ENCODE measurements at regions not wholly inside any gene's neighbourhood (a gene's known extent, or its start where the extent isn't known, plus 50 kb on each side); places are given as distances from the start of the nearest gene placed in this dataset.

DNA sequence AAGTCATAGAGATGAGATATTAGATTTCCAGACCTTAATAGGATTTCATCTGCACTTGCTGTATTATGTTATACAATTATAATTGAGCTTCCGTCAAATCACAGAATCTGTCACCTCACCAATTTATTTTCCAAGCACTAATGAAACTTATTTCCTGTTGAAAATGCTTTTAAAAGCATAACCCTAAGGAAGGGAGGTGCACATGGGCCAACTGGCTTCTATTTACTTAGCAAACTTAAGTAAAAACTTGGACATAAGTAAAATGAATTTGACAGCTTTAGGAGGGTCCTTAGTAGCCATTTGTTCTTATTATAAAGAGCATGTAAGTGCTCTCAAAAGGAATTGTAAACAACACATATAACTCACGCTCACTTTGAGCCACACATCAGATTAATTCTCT, 462.2 kb upstream of the TMPO start:
- no peak for DNase-seq (ENCODE audit: low read depth in 2 of 3, low spot score in 1 of 3)

DNA sequence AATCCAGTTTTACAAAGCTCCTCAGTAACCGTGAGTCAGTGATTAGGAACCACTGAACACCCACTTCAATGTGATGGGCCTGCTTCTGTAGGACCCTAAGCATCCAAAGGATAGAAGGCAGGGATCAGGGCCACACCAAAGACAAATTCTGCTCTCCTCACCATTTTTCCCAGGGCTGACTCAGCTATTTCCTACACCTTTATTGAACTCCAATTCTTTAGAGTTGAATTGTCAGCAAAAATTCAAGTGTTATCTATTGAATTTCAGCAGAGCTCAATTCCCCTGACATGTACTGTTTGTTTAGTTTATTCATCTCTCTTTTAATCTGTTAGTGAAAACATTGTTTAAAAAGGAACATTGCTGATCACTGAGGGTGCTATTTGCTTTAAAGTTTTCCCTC, 457.7 kb upstream of the TMPO start:
- no peak for DNase-seq (ENCODE audit: low read depth in 2 of 3, low spot score in 1 of 3)

DNA sequence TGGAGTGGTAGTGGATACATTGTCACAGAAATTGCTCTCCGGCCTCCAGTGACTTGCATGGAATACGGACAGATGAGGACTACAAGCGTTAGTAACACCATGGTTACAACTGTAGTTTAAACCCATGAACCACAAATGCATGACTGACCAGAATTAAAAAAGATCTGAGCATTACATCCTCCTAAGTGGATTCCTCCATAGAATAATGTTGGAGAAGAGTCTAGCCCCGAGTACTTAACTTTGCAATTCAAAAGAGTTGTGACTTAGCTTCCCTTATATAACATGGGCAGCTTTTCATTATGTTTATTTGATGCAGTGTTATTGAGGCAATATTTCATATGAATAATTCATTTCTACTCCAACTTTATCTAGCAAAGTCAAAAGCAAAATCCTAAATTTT, 457.2 kb upstream of the TMPO start:
- no peak for DNase-seq (ENCODE audit: low read depth in 2 of 3, low spot score in 1 of 3)

DNA sequence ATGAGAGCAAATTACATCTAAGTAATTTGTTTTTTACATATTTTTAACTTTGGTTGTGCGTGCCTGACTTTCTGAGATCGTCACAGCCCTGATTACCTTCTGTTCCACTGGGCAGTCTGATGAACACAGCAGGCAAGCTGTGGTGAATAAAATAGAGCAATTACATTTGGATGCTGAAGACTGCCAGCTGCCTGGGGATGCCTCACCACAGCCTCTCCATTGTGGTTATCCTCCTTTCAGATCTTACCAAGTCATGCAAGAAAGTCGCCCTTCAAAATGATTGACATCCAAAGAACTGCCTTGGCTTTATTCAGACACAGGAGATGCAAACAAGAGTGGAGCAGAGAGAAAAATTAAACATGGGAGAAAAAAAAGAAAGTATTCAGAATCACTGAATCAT, 456.6 kb upstream of the TMPO start:
- no peak for DNase-seq (ENCODE audit: low read depth in 2 of 3, low spot score in 1 of 3)

DNA sequence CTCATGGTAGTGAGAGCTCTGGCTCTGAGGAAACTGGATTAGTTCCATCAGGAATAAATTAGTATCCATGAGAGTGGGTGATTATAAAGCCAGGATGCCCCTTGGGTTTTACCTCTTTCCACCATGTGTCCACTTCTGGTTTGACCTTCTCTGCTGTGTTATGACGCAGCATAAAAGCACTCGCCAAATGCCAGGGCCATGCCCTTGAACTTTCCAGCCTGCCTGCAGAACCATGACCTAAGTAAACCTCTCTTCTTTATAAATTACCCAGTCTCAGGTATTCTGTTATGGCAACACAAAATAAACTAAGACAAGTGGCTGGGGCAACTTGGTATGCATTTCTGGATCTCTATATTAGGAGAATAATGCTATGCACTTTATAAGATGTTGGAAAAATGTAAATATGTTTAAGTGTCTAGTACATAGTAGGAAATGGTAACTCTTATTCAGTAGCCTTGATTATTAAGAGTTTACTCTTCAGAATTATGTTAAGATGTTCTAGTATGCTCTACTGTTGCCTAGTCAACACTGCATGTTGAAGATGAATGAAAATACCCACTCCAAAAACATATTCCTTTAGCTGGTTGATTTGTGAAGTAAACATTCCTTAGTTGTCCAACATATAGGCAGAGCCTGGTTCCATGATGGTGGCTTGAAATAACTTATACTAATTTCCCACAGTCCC, 455.6 kb upstream of the TMPO start:
- DNase-seq (ENCODE audit: low read depth in 2 of 3, low spot score in 1 of 3) = no peak

DNA sequence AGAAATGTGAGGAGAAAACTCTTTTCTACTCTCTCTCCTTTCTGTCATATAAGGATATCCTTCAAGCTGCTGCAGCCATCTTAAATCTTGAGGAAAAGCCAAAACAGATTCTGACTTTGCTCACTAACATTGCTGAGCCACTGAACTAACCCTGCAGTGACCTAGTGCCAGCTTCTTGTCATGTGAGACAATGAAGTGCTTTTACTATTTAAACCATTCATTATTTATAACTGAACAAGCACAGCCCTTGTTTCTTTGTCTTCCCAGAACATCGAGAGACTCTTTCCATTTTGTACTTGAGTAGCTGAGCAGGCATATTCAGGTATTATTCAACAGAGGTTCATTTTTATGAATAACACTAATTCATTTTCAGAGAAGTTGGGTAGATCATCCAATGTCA, 455.0 kb upstream of the TMPO start:
- no peak for DNase-seq (ENCODE audit: low read depth in 2 of 3, low spot score in 1 of 3)

DNA sequence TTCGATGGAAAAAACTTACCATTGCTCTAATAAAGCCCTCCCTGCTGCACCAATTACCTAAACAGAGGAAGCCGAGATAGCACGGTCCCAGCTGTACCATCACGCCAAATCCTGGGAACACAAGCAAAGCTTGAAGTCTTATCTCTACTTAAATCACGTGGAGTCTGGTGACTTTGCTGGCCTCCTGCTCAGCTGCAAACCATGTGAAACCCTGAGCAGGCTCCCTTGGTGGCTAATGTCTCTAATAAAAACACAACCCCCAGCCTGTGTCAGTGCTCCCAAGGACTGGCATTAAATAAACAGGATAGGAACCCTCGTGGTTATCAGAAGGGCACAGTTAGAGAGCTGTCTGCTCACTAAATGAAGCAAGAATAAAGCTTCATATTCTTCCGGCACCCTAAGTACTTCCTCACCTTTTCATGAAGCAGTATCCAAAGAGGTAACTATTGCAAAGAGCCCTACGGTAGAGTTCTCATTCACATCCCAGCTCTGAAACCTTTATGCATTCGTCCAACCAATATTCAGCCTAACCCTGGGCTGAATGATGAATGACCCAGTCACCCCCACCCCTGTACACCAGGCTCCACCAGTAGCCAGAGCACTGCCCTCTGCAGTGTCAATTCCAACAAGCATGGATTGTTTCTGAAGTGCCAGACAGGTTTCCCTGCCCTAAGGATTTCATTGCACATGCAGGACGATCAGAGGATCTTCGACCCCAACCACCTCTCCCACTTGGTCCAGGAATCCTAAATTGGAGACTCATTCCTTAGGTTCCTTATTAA, 452.7 kb upstream of the TMPO start:
- no peak for DNase-seq (ENCODE audit: low read depth in 2 of 3, low spot score in 1 of 3)

DNA sequence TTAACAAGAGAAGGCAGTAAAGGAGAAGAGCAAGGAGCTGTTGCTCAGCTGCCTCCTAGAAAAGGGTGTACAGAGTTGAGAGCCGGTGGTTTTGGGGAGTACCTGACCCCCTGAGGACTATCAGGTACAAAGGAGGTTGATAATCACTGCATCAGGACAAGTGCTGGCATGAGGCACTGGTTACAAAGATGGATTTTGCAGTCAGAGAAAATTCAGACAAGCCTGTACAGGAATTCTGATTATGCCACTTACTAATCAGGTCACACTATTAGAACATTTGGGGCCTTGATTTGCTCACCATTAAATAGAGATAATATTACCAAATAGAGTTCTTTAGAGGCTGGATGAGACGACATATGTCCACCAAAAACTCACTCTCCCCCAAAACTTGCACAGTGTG, 450.9 kb upstream of the TMPO start:
- DNase-seq (ENCODE audit: low read depth in 2 of 3, low spot score in 1 of 3) = no peak

DNA sequence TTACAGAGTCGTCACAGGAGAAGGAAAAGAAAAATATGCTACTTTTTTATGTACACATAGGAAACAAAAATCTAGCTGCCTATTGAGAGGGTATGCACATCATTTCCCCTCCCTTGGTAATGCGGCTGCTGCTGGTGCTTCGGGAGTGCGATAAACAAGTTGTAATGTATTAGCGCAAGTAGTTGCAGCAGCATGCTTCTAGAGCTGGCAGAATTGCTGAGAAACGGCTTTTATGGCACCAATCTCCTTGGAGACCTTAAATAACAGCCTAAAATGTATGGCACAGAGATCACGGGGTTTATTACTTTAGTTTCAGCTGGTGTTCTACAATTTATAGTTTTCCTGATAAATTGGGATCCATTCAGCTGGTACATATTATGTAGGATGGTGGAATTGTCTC, 447.6 kb upstream of the TMPO start:
- DNase-seq (ENCODE audit: low read depth in 2 of 3, low spot score in 1 of 3) = no peak

DNA sequence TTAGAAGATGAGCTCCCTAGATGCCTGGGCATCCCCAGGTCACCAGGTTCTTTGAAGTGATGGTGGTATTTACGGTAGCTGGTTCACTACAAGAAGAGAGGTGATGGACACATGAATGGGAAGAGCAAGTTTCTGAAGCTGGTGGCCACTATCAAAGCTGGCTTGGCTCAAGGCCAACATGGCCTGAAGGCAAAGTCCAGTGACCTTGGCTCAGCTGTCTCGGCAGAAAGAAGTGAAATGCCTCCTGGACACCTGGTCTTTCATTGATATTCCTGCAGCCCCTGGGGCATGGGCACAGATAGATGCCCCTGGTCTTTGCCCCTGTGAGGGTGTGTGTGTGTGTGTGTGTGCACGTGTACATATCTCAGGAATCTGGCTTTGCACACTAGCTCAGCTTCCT, 441.8 kb upstream of the TMPO start:
- DNase-seq (ENCODE audit: low read depth in 2 of 3, low spot score in 1 of 3) = no peak

DNA sequence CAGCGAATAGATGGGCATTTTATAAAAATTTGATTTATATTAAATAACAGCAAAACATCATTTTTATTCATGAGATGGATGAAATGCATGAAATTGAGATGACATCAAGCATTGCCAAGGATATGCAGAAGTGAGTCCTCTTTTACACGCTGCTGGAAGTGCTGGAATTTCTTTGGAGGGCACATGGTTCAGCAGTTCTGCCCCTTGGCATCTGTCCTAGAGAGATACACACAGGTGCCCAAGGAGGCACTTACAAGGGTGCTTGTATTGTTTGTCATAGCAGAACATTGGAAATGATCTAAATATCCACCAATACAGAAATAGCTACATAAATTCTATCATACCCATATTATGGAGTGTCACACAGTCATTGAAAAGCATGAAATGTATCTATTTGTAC, 441.1 kb upstream of the TMPO start:
- DNase-seq (ENCODE audit: low read depth in 2 of 3, low spot score in 1 of 3) = no peak

DNA sequence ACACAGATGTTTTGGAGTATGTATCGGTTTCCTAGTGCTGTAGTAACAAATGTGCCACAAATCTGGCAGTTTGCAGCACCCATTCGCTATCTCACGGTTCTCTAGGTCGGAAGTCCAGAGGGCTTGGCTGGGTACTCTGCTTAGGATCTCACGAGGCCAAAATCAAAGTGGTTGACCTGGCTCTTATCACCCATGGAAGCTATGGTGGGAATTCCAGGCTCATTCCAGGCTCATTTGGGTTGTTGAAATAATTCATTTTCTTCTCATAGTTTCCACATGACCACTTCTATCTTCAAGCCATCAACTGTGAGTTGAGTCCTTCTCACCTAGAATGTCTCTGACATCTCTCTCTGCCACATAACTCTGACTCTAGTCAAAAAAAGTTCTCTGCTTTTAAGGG, 431.0 kb upstream of the TMPO start:
- no peak for DNase-seq (ENCODE audit: low read depth in 2 of 3, low spot score in 1 of 3)

DNA sequence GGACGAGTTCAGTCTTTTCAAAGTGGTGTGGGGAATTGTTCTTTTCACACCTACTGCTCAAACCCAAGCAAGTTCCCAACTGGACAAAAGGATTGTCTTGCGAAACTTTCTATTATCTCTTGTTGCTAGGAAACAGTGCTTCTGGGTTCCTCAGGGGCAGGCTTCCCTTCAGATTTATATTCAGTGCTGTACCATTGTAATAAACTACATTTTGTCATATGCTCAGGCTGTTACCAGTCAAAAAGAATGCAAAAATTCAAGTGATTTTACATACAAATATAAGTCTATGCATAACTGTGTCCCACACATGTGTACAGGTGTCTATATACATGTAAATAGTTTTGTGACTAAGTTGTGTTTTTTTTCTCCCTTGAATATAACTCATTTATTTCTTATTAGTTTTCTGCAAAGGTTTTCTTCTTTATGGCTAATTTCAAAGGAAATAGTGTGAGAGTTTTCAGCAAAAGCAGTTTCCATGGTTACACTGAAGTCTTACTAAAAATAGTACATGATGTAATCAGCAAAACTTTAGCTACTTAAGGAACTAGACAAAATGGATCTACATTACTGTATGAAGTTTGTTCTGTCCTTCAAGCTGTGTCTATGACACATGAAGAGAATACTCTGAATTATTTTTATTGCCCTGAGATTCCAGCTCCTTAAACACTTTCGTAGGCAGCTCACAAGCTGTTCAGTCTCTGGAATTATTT, 430.2 kb upstream of the TMPO start:
- no peak for DNase-seq (ENCODE audit: low read depth in 2 of 3, low spot score in 1 of 3)

DNA sequence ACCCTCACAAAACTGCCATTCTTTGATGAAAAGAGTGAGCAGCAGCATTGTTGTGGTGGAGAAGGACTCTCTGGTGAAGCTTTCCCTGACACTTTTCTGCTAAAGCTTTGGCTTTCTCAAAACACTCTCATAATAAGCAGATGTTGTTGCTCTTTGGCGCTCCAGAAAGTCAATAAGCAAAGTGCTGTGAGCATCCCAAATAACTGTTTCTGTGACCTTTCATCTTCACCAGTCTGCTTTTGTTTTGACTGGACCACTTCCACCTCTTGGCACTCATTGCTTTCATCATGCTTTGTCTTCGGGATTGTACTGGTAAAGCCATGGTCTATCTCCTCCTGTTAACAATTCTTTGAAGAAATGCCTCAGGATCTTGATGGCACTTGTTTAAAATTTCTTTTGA, 424.7 kb upstream of the TMPO start:
- no peak for DNase-seq (ENCODE audit: low read depth in 2 of 3, low spot score in 1 of 3)

DNA sequence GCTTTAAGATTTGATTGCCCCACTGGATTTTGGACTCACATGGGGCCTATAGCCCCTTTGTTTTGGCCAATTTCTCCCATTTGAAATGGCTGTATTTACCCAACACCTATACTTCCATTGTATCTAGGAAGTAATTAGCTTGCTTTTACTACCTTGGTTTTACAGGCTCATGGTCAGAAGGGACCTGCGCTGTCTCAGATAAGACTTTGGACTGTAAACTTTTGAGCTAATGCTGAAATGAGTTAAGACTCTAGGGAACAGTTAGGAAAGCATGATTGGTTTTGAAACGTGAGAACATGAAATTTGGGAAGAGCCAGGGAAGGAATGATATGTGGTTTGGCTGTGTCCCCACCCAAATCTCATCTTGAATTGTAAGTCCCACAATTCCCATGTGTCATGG, 419.0 kb upstream of the TMPO start:
- no peak for DNase-seq (ENCODE audit: low read depth in 2 of 3, low spot score in 1 of 3)

DNA sequence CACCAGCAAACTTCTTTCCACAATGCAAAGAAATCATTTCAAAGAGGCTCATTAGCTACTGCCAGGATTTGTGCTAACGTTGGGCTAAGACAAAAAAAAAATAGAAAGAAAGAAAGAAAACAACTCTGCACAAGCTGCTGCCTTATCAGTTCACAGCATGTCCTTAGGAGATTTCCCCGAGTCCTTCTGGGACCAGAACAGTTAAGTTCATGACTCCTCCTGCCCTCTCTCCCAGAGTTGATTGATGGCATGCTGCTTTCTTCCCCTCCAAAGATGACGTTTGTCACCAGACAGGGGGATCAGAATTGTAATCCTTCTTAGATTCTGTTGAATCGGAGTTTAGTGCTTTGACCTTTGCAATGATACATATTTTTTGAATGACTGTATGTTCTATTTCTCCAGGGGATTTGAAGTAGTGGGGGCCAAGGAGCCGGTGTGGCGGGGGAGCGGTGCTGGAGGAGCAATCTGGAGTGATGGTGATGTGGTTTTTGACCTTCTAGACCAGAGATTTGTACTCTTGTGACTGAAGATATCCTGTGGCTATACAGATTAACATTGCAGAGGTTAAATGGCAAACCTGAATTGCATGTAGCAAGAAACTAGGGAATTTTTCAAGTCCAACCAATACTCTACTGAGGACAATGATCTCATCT, 409.2 kb upstream of the TMPO start:
- DNase-seq (ENCODE audit: low read depth in 2 of 3, low spot score in 1 of 3) = no peak

DNA sequence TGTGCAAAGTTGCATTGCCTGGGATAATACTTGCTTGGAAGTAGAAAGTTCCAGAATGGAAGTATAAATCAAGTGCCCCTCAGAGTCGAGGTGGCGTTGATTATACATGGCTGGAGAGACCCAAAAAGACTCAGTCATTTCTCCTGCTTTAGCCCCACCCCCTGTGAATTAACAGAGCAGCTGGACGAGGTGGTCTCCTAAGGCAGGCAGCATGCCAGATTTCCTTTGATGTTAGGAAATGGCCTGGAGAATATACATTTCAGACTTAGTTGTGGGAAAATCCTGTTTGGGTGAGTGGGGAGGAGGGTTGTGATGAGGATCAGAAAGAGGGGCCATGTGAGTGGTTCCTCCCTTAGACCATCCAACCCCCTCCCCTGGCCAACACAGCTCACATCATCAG, 406.1 kb upstream of the TMPO start:
- DNase-seq (ENCODE audit: low read depth in 2 of 3, low spot score in 1 of 3) = no peak

DNA sequence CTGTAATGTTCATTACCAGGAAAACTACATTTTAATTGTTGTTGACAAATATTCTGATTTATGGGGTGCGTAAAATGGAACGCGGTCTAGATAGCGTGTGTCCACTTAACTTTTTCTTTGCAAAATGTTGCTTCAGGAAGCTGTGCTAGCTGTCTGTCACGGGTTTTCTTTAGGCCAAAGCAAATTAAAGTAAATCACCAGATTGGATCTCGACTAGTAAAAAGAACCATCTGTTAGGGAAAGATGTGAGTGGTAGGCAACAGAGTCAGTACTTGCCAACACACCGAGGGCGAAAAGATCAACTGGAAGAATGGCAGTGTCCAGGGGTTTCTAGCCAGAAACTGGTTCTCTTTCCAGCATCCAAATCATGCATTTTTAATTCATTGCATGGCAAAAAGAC, 404.9 kb upstream of the TMPO start:
- no peak for DNase-seq (ENCODE audit: low read depth in 2 of 3, low spot score in 1 of 3)

DNA sequence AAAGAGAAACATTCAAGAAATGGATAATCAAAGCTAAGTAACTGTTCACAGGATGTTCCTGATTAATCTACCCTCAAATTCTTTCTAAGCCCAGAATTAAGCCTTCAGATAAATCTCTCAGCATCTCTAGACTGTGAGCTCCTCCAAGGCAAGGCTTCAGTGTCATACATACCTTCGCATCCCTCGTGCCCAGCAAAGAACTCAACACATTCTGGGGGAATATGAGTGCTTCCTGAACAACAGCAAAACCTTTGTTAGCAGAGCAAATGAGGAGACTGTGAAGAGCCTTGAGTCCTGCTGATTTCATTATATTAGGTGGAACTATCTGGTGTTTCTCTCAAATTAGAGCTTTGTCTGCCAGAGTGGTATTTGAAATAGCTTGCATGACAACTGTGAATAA, 401.8 kb upstream of the TMPO start:
- DNase-seq (ENCODE audit: low read depth in 2 of 3, low spot score in 1 of 3) = no peak

DNA sequence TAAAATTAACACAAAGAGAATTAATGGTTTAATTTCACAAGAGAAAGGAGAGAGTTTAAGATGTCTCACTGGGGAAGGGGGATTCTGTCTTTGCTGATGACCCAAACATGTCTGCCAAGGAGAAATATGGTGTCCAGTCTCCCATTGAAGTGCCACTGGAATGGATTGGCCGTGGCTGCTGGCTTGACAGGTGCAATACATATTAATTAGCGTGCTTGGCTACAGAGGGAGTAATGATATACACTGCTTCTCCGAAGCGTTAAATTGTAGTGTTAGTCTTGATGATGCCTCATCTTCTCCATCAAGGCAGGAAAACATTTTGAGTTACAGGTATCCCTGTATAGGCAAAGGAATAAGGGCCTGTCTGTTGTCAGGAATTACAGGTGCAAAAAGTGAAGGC, 393.4 kb upstream of the TMPO start:
- no peak for DNase-seq (ENCODE audit: low read depth in 2 of 3, low spot score in 1 of 3)

DNA sequence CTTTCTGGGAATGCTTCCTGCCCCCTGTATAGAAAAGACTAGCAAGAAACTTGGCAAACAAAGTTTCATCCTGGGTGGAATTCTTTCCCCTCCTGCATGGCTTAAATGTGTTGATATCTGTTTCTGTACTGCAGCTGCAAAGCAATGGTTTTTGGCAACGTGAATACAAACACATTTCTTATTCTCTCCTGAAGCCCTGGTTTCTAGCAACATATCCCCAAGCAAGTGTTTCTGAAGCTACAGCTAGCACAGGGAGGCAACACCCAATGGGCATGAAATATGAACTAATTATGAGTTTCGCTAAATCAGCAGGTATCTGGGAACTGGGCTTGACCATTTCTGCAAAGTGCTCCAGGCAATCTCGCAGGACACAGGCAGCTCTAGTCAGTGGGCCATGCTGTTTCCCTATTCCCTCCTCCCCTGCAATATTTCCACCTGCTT, 392.3 kb upstream of the TMPO start:
- no peak for DNase-seq (ENCODE audit: low read depth in 2 of 3, low spot score in 1 of 3)

Data from stimulated activated CD4-positive, alpha-beta T cell treated with anti-CD3 and anti-CD28 coated beads, Interleukin-12 subunit alpha, Interleukin-12 subunit beta, amount 100 ng/mL, for 48 hours (primary cell).